ENCODE measurements at regions not wholly inside any gene's neighbourhood (a gene's known extent, or its start where the extent isn't known, plus 50 kb on each side); places are given as distances from the start of the nearest gene placed in this dataset.

DNA sequence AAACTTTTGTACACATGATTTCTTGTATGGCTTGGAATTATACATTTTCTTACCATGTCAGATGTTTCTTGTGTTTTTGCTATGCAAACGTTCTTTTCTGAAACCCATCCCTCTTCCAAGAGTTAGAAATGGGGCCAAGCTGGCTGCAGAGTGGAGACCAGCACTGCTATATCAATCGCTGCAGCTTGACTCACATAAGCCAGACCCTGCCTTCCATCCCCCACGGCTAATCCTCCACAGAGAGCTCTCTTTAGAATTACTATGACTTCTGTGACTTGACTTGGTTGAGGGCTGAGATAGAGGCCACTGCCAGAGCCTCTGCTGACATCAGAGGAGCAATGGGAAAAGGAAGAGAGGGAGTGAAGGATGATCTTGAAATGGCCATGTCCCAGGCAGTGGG lies 147.9 kb downstream of the DACT1 start:
- DNase-seq = no peak

DNA sequence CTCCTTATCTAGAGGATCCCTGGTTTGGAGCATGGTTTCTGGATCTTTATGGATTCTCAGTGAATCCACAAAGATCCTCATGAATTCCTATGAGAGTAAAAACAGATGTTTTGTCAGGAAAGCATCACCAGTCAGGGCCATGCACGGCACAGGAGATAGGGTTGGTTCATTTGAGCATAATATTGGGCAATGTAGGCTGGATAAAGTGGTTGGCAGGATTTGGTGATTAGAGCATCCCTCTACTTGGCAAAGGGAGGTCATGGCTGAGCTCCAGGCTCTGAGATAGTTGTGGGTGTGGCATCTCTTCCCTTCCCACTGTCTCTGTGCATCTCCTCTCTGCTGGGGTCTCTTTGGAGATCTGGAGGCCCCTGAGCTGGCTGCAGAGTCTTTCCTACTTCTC lies 149.8 kb downstream of the DACT1 start:
- DNase-seq = no peak

DNA sequence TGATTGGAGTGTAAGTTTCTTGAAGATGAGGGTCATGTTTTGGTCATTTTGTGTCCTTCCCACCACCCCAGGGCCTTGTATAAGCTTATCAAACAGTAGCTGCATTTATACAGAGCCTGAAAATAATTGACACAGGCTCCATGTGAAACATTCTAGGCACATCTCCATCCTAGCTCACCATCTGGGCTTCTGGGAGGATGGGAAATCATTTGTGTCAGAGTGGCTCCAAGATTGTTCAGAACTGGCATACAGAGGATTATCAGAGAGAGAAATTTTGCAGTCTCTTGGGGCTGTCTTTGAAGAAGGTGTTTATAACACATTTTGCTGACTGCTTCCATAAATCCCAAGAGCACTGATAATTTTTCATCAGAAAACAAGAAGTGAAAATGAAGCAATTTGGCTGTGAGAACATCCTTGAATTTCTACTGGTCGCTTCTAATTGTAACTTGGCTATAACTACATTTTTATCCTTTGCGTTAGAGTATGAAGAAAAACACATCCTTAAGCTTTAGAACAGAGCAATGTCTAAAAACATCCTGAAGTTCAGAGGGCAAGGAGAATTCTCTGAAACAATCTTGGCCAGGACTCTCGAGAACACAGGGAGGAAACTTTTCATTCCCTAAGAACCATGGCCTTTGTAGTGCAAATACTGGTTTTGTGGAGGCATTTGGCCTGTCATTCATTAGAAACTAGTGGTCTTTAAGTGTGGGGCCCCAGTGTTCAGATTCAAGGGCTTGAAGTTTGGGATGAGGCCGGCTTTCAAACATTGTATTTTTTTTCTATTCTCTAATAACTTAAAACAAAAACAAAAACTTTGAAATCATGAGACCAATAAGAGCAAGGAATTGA lies 151.1 kb downstream of the DACT1 start:
- no peak for DNase-seq

DNA sequence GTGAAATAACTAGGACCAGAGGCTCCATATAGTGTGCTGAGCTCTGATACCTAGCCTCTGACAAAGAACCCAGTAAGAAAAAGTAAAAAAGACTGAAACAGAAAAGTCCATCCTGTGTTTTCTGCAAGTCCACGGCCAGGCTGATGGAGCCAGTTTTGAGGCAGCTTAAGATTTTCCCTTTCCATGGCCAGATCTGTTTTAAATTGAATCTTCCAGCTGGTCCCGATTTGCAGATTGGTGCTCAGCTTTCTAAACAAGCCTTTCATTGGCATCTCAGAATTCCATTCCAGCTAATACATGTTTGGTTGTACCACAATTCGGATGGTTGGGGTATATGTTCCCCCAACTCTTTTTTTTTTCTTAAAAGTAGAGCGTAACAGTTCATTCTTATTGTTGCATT lies 152.0 kb downstream of the DACT1 start:
- no peak for DNase-seq

DNA sequence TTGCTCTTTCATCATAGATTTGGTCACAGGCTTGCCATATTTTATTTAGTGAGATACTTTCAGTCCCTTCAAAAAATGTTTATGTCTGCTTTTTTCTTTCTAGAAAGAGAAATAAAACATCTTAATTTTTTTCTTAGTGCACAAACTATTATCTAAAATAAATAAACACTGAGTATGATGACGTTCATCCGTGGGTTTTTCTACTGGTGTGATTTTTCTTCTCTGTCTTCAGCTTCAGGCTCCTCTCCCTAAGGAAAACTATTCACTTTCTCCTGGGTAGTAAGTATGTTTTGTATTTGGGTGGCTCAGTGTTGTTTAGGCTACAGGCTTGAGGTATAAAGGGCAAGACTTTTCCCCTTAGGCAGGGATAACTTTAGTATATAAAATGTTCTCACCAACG lies 154.7 kb downstream of the DACT1 start:
- no peak for DNase-seq

DNA sequence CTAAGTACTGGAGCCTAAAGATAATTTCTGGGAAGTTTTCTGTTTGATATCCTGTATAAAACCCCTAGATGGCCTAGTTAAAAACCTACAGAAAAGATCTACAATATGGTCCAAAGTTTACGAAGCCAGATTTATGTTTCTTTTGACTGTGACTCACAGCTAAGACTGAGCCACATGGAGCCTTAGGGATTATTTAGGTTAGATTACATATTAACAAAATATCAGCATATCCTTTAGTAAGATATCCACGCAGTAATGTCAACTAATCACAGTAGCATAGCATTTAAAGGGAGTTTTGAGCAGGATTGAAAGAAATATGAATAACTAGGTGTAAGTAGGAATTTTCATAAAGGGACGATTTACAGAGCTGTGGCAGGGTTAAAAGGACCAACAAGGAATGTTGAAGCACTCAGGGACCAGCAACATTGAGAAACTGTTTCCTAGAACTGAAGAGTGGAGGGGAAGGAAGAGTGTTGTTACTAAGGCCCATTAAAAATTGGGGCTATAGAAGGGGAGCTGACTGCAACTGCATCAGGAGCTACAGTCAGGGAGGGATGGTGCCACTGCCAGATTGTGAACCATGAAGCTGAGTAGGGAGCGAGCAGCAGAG lies 155.5 kb downstream of the DACT1 start:
- DNase-seq = no peak

DNA sequence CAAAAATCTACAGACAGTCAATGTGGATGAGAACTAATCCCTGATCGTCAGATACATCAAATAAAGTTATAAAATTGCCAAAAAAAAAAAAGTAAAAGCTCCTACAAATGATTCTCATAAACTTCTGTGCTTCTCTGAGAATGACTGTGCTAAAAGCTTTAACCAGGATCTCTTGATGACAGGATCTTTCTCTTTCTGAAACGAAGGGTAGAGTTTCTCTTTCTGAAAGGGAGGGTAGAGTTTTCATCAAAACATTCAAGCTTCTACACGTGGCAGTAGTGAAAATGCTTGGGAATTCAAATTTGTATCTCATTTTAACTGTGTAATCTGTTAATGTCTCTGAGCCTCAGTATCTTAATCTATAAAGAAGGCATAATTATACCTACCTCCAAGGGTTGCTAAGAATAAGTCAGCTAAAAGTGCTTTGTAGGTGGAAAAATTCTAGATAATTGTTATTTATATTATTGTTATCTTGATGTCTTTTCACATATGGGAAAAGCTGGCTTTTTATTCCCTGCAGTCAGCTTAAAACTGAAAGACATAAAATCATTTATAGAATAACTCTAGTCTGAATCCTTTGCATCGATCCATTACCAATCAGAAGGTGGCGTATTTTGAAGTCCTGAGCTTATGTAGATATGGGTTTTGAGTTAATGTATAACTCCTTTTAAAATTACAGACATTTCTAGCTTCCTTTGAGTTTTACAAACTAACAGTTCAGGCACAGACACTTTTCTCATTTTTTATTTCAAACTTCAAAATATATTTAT lies 157.4 kb downstream of the DACT1 start:
- no peak for DNase-seq

DNA sequence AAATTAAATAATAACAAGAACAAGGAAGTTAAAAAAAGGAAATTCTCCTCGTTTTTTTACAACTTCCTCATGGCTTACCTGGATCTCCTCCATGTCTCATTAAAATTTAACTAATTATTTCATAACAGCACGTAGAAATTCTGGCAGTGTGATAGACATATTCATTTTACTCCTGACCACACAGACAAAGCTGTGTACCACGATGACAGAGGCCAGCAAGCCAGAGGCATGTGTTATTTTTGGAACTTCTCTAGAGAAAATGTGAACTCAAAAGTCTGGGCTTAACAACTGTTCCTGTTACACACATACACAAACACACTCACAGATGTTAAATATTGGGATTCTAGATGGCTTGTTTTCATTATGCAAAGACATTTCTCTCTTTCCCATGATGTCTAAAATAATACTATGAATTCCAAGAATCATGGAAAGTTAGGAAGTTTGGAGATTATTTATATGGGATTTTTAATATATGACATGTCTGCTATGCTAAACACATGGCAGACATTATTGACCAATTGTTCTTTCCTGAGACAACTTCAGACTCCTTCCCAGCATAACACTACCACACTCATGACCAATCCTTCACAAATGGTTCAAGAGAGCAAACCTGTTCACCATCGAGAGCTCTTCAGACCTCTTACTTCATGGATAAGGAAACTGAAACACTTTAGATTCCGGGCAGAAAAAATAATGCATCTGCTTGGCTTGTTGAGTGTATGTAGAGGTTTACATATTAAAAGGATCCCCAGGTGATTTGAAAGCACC lies 158.7 kb downstream of the DACT1 start:
- no peak for DNase-seq

DNA sequence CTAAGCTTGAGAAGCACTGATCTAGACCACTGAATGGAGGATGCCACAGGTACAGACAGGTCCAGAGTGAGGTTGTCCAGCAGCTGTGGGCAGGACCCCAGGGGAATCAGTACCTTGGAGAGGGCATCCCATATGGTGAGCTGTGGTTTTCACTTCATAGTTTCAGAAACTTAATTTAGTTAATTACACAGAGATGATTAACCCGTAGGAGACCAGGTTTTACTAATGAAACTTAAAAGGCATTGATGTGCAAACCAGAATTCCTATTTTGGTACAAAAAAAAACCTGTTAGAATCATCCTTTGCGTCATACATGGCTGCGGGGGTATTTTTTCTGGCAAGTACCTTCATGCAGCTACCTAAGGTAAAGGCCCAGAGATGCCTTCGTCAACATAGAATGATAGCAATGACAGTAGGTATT lies 159.3 kb downstream of the DACT1 start:
- no peak for DNase-seq

DNA sequence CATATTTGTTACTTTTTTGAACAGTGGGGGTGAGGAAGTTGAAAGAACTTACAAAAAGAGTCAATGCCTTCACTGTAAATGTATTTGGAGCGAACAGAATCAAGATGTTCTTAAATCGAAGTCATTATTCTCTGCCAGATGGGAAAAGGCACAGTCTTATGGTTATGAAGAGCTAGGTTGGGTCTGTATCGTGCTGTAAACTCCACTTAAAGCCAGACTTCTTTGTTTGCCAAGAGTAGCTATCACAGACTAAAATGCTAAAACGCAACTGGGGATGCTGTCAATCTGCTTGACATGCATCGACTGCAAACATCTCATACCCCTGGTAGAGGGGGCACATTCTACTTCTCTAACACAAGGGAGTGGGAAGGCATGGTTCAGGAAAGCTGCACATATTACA lies 160.4 kb downstream of the DACT1 start:
- no peak for DNase-seq

DNA sequence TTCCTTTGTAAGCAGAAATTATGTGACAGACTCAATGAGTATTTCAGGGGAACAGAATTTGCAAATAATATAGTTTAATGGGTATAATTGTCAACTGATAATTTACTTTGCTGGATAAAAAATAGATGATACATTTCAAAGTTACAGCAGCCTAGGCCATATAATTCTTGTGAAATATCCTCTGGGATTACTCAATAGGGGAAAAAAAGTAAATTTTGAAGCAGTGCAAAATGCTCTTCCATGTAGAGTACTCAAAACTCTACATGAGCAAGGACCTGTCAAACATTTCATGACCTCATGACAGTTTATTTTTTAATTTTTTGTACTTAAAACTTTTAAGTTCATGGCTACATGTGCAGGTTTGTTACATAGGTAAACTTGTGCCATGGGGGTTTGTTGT lies 163.3 kb downstream of the DACT1 start:
- DNase-seq = no peak

DNA sequence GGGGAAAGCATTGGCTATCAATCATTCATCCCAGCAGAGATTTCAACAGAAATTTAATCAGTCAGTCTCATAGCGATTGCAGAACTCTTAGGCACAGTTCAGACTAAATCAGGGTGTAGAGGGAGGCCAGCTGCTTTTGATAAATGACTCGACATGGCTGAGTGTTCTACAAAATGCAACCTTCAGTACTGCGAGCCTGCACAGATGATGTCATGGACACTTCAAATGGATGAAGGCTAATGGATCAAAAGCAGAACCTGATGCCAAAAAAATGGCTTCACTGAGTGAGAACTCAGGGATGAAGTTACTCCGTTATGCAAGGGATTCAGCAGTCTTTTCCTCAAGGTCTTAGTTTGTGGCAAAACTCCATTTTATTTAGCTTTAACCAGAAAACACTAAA lies 167.3 kb downstream of the DACT1 start:
- no peak for DNase-seq

DNA sequence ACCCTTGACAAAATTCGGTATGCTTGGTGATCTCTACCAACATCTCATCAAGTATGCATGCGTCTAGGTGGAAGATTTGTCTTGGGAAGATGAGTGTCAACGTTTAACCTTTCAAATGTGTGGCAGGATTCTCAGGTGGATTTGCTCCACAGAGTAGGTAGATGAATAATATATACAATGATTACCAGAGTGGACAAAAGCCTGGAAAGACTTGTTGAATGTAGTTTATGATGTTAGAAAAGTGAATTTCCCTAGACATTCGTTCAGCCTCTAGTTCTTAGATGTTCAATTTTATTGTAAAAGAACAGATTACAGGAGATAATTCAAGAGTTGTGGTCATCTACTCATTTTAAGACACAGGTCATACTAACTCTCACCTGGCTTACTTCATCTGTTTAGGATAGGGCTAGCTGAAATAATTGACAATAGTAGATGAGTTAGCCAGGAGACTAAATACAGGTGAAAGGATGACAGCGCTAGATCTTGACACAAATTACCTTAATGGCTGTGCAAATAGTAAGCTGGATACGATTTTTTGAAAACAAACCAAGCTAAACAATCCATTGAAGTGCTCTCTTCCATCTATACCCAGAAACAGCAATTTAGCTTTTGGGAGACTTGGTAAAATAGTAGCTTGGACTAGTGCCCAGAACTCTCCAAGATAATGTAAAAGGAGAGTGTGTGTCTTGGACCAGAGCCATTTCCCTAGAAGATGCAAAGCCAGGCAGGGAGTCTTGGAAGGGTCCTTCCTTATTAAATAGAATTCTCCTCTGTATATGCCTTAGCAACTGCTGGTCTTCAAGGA lies 168.0 kb downstream of the DACT1 start:
- no peak for DNase-seq

DNA sequence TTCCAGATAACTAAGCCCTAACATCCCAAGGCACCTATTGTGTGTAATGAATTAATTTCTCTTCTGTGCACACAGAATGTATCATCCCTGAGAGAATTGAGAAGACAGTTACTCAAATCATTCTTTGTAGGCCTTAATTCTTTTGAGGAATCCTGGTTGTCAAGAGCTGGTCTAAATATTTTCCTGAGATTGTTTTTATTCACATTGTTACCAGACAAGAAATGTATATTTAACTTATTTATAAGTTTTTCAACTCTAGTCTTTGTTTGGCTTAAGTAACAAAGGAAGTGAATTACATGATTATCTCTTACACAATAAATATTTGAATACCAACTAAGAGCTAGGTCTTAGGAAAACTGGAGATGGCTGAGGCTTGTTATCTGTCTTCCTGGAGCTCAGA lies 169.4 kb downstream of the DACT1 start:
- DNase-seq = no peak

DNA sequence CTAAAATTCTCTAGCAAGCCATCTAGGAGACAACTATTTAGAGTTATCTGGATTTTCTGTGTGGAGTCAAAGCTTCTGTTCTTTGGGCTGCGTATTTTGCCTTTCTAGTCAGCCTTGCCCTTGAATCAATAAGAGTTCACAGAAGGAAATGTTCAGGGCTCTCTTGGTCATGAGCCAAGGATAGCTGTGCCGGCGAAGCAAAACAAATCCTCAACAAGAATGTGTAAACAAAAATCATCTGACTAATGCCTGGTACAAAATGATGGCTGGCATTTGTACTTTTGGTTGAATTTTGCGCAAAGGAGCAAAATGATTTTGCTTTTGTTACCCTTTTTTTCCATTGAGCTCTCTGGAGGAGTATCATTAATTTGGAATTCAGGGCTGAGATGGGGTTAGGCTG lies 171.1 kb downstream of the DACT1 start:
- no peak for DNase-seq

DNA sequence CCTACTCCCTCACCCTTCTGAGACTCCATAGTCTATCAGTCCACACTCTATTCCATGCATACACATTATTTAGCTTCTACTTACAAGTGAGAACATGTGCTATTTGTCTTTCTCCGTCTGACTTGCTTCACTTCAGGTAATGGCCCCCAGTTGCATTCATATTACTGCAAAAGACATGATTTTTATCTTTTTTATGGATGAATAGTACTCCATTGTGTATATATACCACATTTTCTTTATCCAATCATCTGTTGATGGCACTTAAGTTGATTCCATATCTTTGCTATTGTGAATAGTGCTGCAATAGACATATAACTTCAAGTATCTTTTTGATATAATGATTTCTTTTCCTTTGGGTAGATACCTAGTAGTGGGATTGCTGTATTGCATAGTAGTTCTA lies 171.8 kb downstream of the DACT1 start:
- DNase-seq = no peak

DNA sequence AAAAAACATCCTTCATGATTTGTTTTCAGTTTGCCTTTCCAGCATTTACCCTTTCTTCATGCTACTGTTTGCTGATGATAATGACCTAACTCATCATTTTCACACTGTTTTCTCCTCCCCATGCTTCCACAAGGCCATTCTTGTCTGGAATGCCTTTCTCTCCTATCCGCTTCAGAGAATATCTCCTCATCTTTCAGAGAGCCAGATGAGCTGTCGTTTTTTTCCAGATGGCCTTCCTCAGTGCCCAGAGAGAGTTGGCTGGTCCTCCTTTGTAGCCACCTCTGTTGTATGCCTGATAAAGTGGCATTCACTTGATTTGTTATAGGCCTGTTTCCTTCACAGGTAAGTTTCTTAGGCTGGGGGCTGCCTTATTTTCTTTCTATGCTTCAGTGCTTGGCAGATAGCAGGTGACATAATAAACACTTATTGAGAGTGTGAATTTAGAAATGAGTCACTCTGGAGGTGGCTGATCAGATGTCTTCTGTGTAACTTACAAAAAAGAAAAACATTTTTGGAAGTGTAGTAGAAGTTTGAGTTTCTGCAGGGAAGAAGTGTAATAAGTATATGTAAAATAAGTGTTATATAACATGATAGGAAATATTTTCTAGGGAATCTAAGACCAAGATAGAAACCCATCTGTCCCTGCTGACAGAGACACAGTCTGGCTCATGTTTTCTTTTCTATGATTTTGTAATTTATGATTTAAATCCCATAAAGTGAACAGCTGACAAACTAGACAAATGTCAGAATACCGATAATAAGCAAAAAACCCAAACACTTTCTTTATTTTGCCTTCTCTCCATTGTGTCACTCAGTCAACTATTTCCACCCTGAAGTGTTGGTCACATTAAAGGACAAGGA lies 174.5 kb downstream of the DACT1 start:
- DNase-seq = no peak

DNA sequence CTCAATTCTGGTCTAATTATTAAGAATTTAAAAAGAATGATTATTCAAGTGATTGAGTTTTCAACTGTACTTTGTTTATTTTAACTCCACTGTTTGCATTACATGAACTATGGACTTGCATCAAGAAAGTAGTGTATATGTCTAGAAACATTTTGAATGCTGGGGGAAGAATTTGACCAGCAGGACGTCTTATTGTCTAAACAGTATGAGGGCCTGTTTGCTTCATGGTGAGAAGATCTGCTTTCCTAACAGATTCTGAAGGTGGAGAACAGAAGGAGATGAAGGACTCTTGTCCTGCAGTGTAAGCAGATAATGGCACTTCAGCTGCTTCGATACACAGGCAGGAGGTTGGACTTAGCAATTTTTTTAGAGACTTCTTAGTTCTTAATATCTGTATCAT lies 176.0 kb downstream of the DACT1 start:
- DNase-seq = no peak

DNA sequence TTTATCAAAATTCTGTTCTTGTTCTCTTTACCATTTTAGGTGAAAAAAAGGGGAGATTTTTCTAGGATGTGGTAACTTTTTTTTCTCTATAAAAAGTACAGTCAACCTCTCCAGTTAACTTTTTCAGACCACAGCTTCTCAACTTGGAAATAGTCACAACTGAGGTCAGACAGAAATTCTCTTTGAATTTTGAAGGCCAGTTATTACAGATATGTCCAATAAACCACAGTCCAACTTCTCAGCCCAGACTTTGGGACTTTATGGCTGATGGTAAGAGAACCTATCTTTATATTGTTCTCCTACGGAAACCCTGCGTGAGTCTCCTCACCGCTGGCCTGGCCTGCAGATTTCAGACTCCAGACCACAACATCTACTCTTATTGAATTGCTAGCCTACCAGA lies 176.7 kb downstream of the DACT1 start:
- DNase-seq = no peak

DNA sequence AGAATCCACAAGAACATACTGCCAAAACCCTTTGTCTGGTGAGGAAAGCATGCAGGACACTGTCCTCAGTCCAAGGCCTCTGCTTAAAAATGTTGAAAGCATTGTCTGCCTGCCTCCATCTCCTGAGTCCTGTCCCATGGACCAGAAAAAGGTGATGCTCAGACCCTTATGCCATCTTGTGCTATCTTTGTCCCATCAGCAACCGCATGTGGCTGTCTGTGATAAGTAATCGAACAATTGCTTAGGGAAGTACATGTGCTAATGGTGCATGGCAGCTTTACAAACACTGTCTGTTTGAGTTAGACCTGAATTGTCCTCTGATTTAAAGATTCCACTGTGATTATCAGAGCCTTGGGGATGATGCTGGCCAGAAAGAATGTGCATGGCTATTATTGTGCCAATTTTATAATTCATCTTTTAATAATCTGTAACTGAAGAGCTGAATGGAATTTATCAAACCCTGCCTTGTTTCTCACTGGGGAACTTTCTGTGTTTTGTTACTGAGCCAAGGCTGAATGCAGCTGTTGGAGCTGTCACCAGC lies 177.5 kb downstream of the DACT1 start:
- no peak for DNase-seq

DNA sequence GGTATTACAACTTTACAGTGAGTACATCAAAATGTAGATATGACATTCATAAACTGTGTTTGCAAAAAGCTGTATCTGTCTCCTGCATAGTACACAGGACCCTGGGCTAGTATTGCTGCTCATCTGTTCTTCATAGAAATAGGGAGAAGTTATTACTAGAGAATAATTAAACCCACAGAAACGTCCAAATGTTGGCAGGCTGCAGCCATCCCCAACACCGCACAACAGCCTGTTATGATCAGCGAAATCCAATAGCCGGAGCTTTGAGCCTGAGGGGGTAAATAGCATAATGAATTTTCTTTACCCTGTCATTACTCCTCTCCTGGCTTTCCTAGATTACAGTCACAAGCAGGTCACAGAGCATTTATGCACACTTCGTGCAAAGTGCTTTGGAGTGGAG lies 178.0 kb downstream of the DACT1 start:
- no peak for DNase-seq

Data from CD4-positive, alpha-beta T cell treated with Interleukin-12 subunit alpha and Interleukin-12 subunit beta, for 1 hour (primary cell).